K562 (cell line): ENCODE measurements at regions not wholly inside any gene's neighbourhood (a gene's known extent, or its start where the extent isn't known, plus 50 kb on each side); places are given as distances from the start of the nearest gene placed in this dataset.

Experiments used
- ATAC-seq: fragments of 200-7000 bp; cut with Tn5 transposase; 3 replicates; pipeline ENCODE4 v1.9.1; 2020; ENCODE audit warnings: moderate library complexity
- BruUV-seq: library from RNA; stranded (reverse); fragments of 400-500 nt; replicated peaks from 2 replicates; lab custom pipeline; 2021; lab: Mats Ljungman, UMichigan
- CTCF ChIA-PET: fragments of 300-600 bp; formaldehyde crosslinking; extraction: SDS; loops from one replicate; lab custom pipeline; 2021; ENCODE audit warnings: low intra/inter-chr PET ratio; lab: Yijun Ruan, JAX
- POLR2A ChIA-PET: fragments of 300-600, 350-650 bp; sonication (Branson Sonifier 250); formaldehyde crosslinking; extraction: SDS; loops from one replicate; lab custom pipeline; 2021; ENCODE audit warnings: antibody characterized with exemption, inconsistent platforms; lab: Yijun Ruan, JAX
- DNase-seq, 4 experiments: peaks; one replicate each; pipeline versions ENCODE4 v3.0.0 to v3.0.0-alpha.2; 2011 to 2018; ENCODE audit warnings: low spot score in 3 of 4, mixed read lengths in 3 of 4; ENCODE audit errors: extremely low read depth in 1 of 4
- FAIRE-seq: peaks from 2 replicates; lab custom pipeline; 2011; peaks lifted over from hg19 to GRCh38; lab: Jason Lieb, UNC
- H2AFZ ChIP-seq: 2 replicates; pipeline ENCODE4 v1.6.0; 2011; ENCODE audit warnings: low read depth, low read length, control low read depth, inconsistent platforms
- H3K27ac ChIP-seq: fragments of 200-600 bp; 3 replicates; pipeline ENCODE4 v1.8.0; 2011; ENCODE audit warnings: low read depth, mild to moderate bottlenecking, control low read depth, inconsistent platforms, low read length, moderate library complexity, mixed read lengths; ENCODE audit errors: extremely low read depth
- H3K27me3 ChIP-seq, 2 experiments: fragments of 300-600 bp in 1 of 2; 2 replicates in 1 of 2; 3 replicates in 1 of 2; pipeline versions ENCODE4 v1.6.0 to v1.8.0; 2011; ENCODE audit warnings: inconsistent platforms in 2 of 2, low read length in 2 of 2, mild to moderate bottlenecking in 1 of 2, mixed read lengths in 1 of 2, moderate library complexity in 1 of 2; ENCODE audit not compliant: control insufficient read depth in 2 of 2, insufficient read depth in 2 of 2
- H3K36me3 ChIP-seq: fragments of 300-600 bp; 3 replicates; pipeline ENCODE4 v1.8.0; 2011; ENCODE audit warnings: mild to moderate bottlenecking, low read length, inconsistent platforms; ENCODE audit not compliant: control insufficient read depth, insufficient read depth
- H3K4me1 ChIP-seq, 2 experiments: fragments of 200-600 bp in 1 of 2; replicated peaks in 1 of 2; 2 replicates in 1 of 2; 3 replicates in 1 of 2; pipeline versions ENCODE4 v1.5.1 to v1.8.0; 2011; ENCODE audit warnings: inconsistent platforms in 2 of 2, low read length in 2 of 2, mild to moderate bottlenecking in 1 of 2, mixed read lengths in 1 of 2, moderate library complexity in 1 of 2; ENCODE audit not compliant: control insufficient read depth in 2 of 2, insufficient read depth in 2 of 2
- H3K4me2 ChIP-seq: 2 replicates; pipeline ENCODE4 v1.6.1; 2011; ENCODE audit warnings: low read length, control low read depth, inconsistent platforms, mixed read lengths; ENCODE audit not compliant: insufficient read depth
- H3K4me3 ChIP-seq: fragments of 200-600 bp; sonication (generic), shearing (Covaris generic); 2 replicates; pipeline ENCODE4 v1.5.1; 2016; ENCODE audit warnings: control low read depth, inconsistent platforms
- H3K79me2 ChIP-seq: fragments of 200-600 bp; 3 replicates; pipeline ENCODE4 v1.8.0; 2011; ENCODE audit warnings: low read length, inconsistent platforms; ENCODE audit not compliant: control insufficient read depth, insufficient read depth
- H3K9ac ChIP-seq, 2 experiments: 2 replicates each; pipeline versions ENCODE4 v1.6.0 to v1.6.1; 2011; ENCODE audit warnings: low read depth in 2 of 2, low read length in 2 of 2, control low read depth in 1 of 2, inconsistent platforms in 1 of 2, mild to moderate bottlenecking in 1 of 2, mixed read lengths in 1 of 2; ENCODE audit not compliant: insufficient read depth in 1 of 2
- H3K9me1 ChIP-seq: one replicate; pipeline ENCODE4 v1.6.0; 2011; ENCODE audit warnings: inconsistent platforms, mild to moderate bottlenecking, low read length, moderate library complexity; ENCODE audit not compliant: control insufficient read depth, insufficient read depth
- H3K9me3 ChIP-seq: replicated peaks from 2 replicates; pipeline ENCODE4 v1.5.1; 2011; ENCODE audit warnings: low read depth, low read length, inconsistent platforms; ENCODE audit not compliant: control insufficient read depth, insufficient read depth
- H4K20me1 ChIP-seq: replicated peaks from 2 replicates; pipeline ENCODE4 v1.6.1; 2011; ENCODE audit warnings: low read length, inconsistent platforms, mixed read lengths; ENCODE audit not compliant: control insufficient read depth, insufficient read depth
- BCOR ChIP-seq: fragments of 450-650 bp; IDR thresholded peaks from 2 replicates; pipeline ENCODE4 v1.6.1; 2016
- ELF4 ChIP-seq: fragments of 450-650 bp; formaldehyde crosslinking; IDR thresholded peaks from 2 replicates; pipeline ENCODE4 v1.4.0; 2022; ENCODE audit warnings: missing genetic modification characterization
- FOXJ2 ChIP-seq: fragments of 200-800 bp; sonication (Bioruptor generic); IDR thresholded peaks from 2 replicates; pipeline ENCODE4 v1.6.1; 2016; ENCODE audit warnings: missing genetic modification characterization, missing compliant biosample characterization
- ZBTB1 ChIP-seq: sonication (generic); formaldehyde crosslinking; IDR thresholded peaks from 2 replicates; pipeline ENCODE4 v1.8.1; 2023; ENCODE audit warnings: missing genetic modification reagents, low read depth, mild to moderate bottlenecking, borderline replicate concordance
- ZNF224 ChIP-seq: sonication (generic); formaldehyde crosslinking; IDR thresholded peaks from 2 replicates; pipeline ENCODE4 v1.8.0; 2022; ENCODE audit warnings: mild to moderate bottlenecking, missing genetic modification reagents
- ZNF23 ChIP-seq: fragments of 250-450 bp; sonication (Bioruptor Pico); IDR thresholded peaks from 2 replicates; pipeline ENCODE4 v1.4.0; 2020; ENCODE audit warnings: mild to moderate bottlenecking
- ZNF311 ChIP-seq: fragments of 250-450 bp; sonication (Bioruptor Pico); IDR thresholded peaks from 2 replicates; pipeline ENCODE4 v1.4.0; 2020; ENCODE audit warnings: mild to moderate bottlenecking, moderate library complexity
- WGBS: fragments of 100-300 bp; shearing (Covaris generic); methylation state at CpG from one replicate; pipeline ENCODE4 v1.1.6; 2016; ENCODE audit warnings: low coverage, mixed read lengths; ENCODE audit not compliant: insufficient coverage; ENCODE audit errors: missing lambda C conversion rate; 5-methylcytosine and 5-hydroxymethylcytosine counted together
- in situ Hi-C: fragments of 300-500 bp; cut with MboI; formaldehyde crosslinking; loops from 4 replicates; pipeline ENCODE4 v1.15.0; 2018; ENCODE audit warnings: inconsistent platforms, mixed read lengths
- intact Hi-C: fragments of 100-400 bp; cut with micrococcal nuclease; formaldehyde crosslinking; loops from 2 replicates; pipeline ENCODE4 v1.14.2; 2022

GRCh38 chr11:128240546-128240945, 346.8 kb downstream of the ETS1 start:
- FAIRE-seq: no peak
- H3K4me1 ChIP-seq: no peaks in the 10 kb centered on the region
- intact Hi-C loops: no loop called here

GRCh38 chr11:128239306-128239705, 348.1 kb downstream of the ETS1 start:
- H3K9ac ChIP-seq: no peak overlapping the region
- intact Hi-C loops: no loop called here
- no peaks in the 10 kb centered on the region for H3K27me3 ChIP-seq

More at GRCh38 chr11:128240546-128240945, 346.8 kb downstream of the ETS1 start:
- H3K9ac ChIP-seq: no peak overlapping the region
- ChIA-PET CTCF (no interaction called here), POLR2A (no interaction called here)
- no peak for DNase-seq
- no peaks in the 10 kb centered on the region for H4K20me1 ChIP-seq
- no peak overlapping the region for H3K4me3 ChIP-seq
- no peak overlapping the region for H2AFZ ChIP-seq
- H3K79me2 ChIP-seq: no peaks in the 10 kb centered on the region
- 2% methylated on average over 6 of the region's 6 CpGs for whole genome bisulfite sequencing
- ATAC-seq: no peak
- H3K27me3 ChIP-seq: no peaks in the 10 kb centered on the region
- no peaks in the 10 kb centered on the region for H3K36me3 ChIP-seq
- in situ Hi-C loops: no loop called here
- no peak overlapping the region for H3K4me2 ChIP-seq
- no peaks in the 10 kb centered on the region for H3K9me1 ChIP-seq
- no TSS peak for BruUV-seq
- H3K9me3 ChIP-seq: no peaks in the 10 kb centered on the region
- H3K27ac ChIP-seq: no peak overlapping the region
- TF ChIP-seq ELF4 (no peak), ZBTB1 (no peak), ZNF224 (CRISPR knock-in tag) (no peak), ZNF23 (CRISPR knock-in tag) (no peak), BCOR (no peak)

More at GRCh38 chr11:128239306-128239705, 348.1 kb downstream of the ETS1 start:
- in situ Hi-C loops: no loop called here
- Histone ChIP-seq H4K20me1 (no peaks in the 10 kb centered on the region), H3K27ac (no peak overlapping the region), H3K4me3 (no peak overlapping the region)
- TF ChIP-seq FOXJ2 (tag): no peak
- TF ChIP-seq ZNF311: 0 out of 2 replicates have a peak, but pooled peaks have one; percentile 54
- TF ChIP-seq, all 486 proteins: peak for 1
- Histone ChIP-seq H3K79me2 (no peaks in the 10 kb centered on the region), H3K4me1 (no peaks in the 10 kb centered on the region), H2AFZ (no peak overlapping the region), H3K9me3 (no peaks in the 10 kb centered on the region), H3K9me1 (no peaks in the 10 kb centered on the region), H3K4me2 (no peak overlapping the region), H3K36me3 (no peaks in the 10 kb centered on the region)
- BruUV-seq: no TSS peak
- DNase-seq (no peak), ATAC-seq (no peak), FAIRE-seq (no peak)
- WGBS: 0% methylated on average over 4 of the region's 4 CpGs
- ChIA-PET CTCF (no interaction called here), POLR2A (no interaction called here)
